ENCODE measurements at regions not wholly inside any gene's neighbourhood (a gene's known extent, or its start where the extent isn't known, plus 50 kb on each side); places are given as distances from the start of the nearest gene placed in this dataset.

DNA sequence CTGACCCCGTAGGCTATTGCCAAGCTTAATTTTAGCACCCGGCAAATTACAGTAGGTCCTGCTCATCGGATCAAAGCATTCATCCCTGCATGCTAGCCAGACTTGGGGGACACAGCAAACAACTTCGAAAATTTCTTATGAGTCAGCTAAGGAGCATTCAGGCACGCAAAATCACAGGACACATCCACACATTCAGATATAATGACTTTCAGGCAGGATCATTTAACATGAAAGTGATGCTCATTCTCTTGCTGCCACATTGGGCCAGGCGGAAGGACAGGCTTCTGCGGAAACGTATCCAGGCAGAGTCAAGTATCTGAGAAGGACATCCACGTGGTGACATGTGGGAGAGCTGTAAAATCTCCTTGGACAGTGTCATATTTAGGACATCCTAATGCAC is 474.0 kb upstream of the NRP1 start:
- intact Hi-C loops (cut with DNase I) = no loop called here
- no peaks in the 10 kb centered on the region for H3K9me3 ChIP-seq (replicated peaks in 1 of 3)
- H3K36me3 ChIP-seq (replicated peaks in 1 of 2) = no peaks in the 10 kb centered on the region
- H3K4me3 ChIP-seq = no peak overlapping the region
- H3K27me3 ChIP-seq = no peaks in the 10 kb centered on the region
- DNase-seq = no peak
- WGBS, 4 donors = 85 to 90% (median 86%) methylated on average over 9 of the region's 9 CpGs
- TF ChIP-seq, protein P1, sequence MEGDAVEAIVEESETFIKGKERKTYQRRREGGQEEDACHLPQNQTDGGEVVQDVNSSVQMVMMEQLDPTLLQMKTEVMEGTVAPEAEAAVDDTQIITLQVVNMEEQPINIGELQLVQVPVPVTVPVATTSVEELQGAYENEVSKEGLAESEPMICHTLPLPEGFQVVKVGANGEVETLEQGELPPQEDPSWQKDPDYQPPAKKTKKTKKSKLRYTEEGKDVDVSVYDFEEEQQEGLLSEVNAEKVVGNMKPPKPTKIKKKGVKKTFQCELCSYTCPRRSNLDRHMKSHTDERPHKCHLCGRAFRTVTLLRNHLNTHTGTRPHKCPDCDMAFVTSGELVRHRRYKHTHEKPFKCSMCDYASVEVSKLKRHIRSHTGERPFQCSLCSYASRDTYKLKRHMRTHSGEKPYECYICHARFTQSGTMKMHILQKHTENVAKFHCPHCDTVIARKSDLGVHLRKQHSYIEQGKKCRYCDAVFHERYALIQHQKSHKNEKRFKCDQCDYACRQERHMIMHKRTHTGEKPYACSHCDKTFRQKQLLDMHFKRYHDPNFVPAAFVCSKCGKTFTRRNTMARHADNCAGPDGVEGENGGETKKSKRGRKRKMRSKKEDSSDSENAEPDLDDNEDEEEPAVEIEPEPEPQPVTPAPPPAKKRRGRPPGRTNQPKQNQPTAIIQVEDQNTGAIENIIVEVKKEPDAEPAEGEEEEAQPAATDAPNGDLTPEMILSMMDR (IDR thresholded peaks at IDR 0.05) = no peak
- TF ChIP-seq POLR2A (IDR thresholded peaks at IDR 0.05) = no peak
- no peak overlapping the region for H3K27ac ChIP-seq
- H3K4me1 ChIP-seq (replicated peaks in 1 of 2) = no peaks in the 10 kb centered on the region

DNA sequence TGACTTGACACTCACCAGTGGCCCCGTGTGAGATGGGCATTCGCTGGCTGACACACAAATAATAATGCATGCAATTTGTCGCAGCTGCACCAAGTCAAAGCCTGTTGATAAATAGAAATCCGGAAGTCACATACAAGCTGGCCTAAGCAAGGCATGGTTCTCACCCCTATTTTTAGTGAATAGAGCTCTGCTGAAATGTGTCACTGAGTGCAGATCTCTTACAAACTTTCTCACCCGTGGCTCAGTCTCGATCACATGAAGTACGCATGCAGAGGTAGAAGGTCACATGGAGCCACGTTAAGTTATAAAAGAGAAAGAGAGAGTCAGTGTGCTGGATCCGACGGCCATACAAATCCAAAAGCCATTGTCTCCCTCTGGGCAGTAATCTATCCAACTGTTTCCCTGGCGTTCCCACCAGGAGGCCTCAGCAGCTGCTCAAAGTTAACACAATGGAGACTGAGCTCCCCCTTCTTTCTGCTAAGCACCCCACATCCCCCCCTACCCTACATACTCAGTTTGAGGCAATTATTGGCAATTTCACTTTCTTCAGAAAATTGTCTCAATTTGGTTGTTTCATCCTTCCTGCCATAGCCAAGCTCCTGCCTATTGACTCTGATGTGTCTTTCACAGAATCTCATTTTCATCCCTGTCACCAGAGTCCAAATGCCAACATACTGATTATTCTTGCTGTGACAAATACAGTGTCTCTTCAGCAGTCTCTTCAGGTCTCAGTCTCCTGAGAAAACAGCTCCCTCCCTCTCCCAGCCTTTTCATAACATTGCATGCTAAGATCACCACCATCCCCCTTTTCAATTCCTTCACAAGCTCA is 473.3 kb upstream of the NRP1 start:
- 90 to 92% (median 91%) methylated on average over 11 of the region's 11 CpGs for WGBS, 4 donors
- intact Hi-C loops (cut with DNase I) = no loop called here
- no peak overlapping the region for H3K4me3 ChIP-seq
- no peaks in the 10 kb centered on the region for H3K36me3 ChIP-seq (replicated peaks in 1 of 2)
- no peak overlapping the region for H3K27ac ChIP-seq
- no peaks in the 10 kb centered on the region for H3K4me1 ChIP-seq (replicated peaks in 1 of 2)
- TF ChIP-seq POLR2A (IDR thresholded peaks at IDR 0.05) = no peak
- TF ChIP-seq, protein P1 (IDR thresholded peaks at IDR 0.05) = no peak
- no peak for DNase-seq
- no peaks in the 10 kb centered on the region for H3K9me3 ChIP-seq (replicated peaks in 1 of 3)
- H3K27me3 ChIP-seq = no peaks in the 10 kb centered on the region

DNA sequence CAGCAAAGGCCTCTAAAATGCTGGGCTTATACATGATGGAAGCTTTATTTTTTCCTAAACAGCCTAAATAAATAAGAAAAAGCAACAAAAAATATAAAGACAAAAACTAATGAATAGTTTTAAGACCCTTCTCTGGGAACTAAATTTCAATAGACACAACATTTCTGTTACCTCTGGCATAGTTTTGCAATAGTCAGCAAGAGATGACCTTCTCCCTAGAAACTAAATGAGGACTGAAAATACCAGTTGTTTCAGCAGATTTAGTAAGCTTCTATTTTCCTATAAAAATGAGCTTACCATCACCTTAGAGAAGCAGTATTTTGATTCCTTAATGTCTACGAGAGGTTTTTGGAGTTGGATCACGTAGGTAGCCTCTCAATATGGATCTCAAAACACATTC is 471.4 kb upstream of the NRP1 start:
- H3K4me1 ChIP-seq (replicated peaks in 1 of 2) = no peaks in the 10 kb centered on the region
- no peak for DNase-seq
- no peaks in the 10 kb centered on the region for H3K27me3 ChIP-seq
- no peaks in the 10 kb centered on the region for H3K36me3 ChIP-seq (replicated peaks in 1 of 2)
- 94 to 99% (median 94%) methylated on average over 2 of the region's 2 CpGs for WGBS, 4 donors
- no peak overlapping the region for H3K27ac ChIP-seq
- intact Hi-C loops (cut with DNase I) = no loop called here
- no peak for TF ChIP-seq POLR2A (IDR thresholded peaks at IDR 0.05)
- TF ChIP-seq, protein P1 (IDR thresholded peaks at IDR 0.05) = no peak
- H3K9me3 ChIP-seq (replicated peaks in 1 of 3) = no peaks in the 10 kb centered on the region
- no peak overlapping the region for H3K4me3 ChIP-seq

DNA sequence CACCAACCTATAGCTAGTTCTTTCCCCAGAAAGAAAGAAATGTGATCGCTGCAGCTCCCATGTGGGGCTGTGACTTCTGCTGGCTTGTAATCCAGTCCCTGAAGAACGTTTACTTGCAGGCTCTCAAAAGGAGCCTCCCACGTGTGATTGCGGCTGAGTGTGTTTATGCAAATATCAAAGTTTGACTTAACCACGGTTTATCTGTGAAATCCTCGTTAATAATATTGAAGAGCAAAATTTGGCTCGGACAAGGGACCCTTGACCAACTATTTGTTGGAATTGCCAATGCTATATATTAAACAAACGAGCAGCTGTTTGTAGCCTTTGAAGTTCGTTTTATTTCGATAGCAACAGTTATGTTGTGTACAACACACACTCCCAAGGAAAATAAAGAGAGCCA is 470.1 kb upstream of the NRP1 start:
- no peaks in the 10 kb centered on the region for H3K9me3 ChIP-seq (replicated peaks in 1 of 3)
- no peaks in the 10 kb centered on the region for H3K27me3 ChIP-seq
- no peak overlapping the region for H3K4me3 ChIP-seq
- H3K27ac ChIP-seq = no peak overlapping the region
- H3K36me3 ChIP-seq (replicated peaks in 1 of 2) = no peaks in the 10 kb centered on the region
- no peak for DNase-seq
- no peaks in the 10 kb centered on the region for H3K4me1 ChIP-seq (replicated peaks in 1 of 2)
- TF ChIP-seq, protein P1 (IDR thresholded peaks at IDR 0.05) = no peak
- TF ChIP-seq POLR2A (IDR thresholded peaks at IDR 0.05) = no peak
- intact Hi-C loops (cut with DNase I) = no loop called here
- 63 to 90% (median 80%) methylated on average over 10 of the region's 10 CpGs for WGBS, 4 donors

All from adrenal gland (tissue), 9 donors.